ENCODE measurements at regions not wholly inside any gene's neighbourhood (a gene's known extent, or its start where the extent isn't known, plus 50 kb on each side); places are given as distances from the start of the nearest gene placed in this dataset.

- H3K27ac ChIP-seq, result no peak overlapping the region
- no peak for TF ChIP-seq CTCF (conservative IDR thresholded peaks at IDR 0.05)
Measured at GRCh38 chr7:50862302-50862701, 79.6 kb upstream of the GRB10 start.

- TF ChIP-seq CTCF (conservative IDR thresholded peaks at IDR 0.05), result no peak
Measured at GRCh38 chr7:50860598-50860997, 77.9 kb upstream of the GRB10 start.

GRCh38 chr7:50860174-50860573, 77.5 kb upstream of the GRB10 start:
- TF ChIP-seq CTCF (conservative IDR thresholded peaks at IDR 0.05), result no peak

More at GRCh38 chr7:50860598-50860997, 77.9 kb upstream of the GRB10 start:
- no peak overlapping the region for H3K27ac ChIP-seq

GRCh38 chr7:50858528-50859245, 76.0 kb upstream of the GRB10 start:
- H3K27ac ChIP-seq, result peak overlapping the region; percentile 81
- no peak for TF ChIP-seq CTCF (conservative IDR thresholded peaks at IDR 0.05)

More at GRCh38 chr7:50860174-50860573, 77.5 kb upstream of the GRB10 start:
- no peak overlapping the region for H3K27ac ChIP-seq

- H3K27ac ChIP-seq, result peak overlapping the region; percentile 81
- no peak for TF ChIP-seq CTCF (conservative IDR thresholded peaks at IDR 0.05)
Measured at GRCh38 chr7:50857804-50858489, 75.3 kb upstream of the GRB10 start.

GRCh38 chr7:50856806-50857205, 74.1 kb upstream of the GRB10 start:
- TF ChIP-seq CTCF (conservative IDR thresholded peaks at IDR 0.05), result no peak
- peak overlapping the region; percentile 81 for H3K27ac ChIP-seq

GRCh38 chr7:50856231-50856630, 73.5 kb upstream of the GRB10 start:
- TF ChIP-seq CTCF (conservative IDR thresholded peaks at IDR 0.05), result no peak
- no peak overlapping the region for H3K27ac ChIP-seq
